ENCODE measurements at regions not wholly inside any gene's neighbourhood (a gene's known extent, or its start where the extent isn't known, plus 50 kb on each side); places are given as distances from the start of the nearest gene placed in this dataset.
"Not testable (repeated sequence)": the region's sequence is repeated elsewhere in the genome, so short reads cannot be mapped to it uniquely, and the experiment has no call there.

DNA sequence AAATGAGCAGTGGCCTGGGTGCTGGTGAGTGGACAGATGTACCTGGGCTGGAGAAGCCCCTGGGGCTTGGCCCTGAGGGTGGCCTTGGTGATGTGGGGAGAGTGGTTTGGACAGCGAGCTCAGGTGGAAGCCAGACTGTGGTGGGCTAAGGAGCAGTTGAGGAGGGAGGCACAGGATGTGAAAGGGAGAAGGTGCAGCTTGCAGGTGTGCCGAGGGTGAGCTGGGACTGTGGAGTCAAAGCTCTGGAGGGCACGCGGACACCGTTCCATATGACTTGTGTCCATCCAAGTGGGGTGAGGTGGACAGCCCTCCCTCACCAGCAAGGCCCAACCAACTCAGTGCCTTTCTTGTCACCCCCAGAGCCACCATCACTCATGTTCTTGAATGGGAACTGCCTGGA lies 170.8 kb upstream of the ZNF267 start:
- no peak for DNase-seq

DNA sequence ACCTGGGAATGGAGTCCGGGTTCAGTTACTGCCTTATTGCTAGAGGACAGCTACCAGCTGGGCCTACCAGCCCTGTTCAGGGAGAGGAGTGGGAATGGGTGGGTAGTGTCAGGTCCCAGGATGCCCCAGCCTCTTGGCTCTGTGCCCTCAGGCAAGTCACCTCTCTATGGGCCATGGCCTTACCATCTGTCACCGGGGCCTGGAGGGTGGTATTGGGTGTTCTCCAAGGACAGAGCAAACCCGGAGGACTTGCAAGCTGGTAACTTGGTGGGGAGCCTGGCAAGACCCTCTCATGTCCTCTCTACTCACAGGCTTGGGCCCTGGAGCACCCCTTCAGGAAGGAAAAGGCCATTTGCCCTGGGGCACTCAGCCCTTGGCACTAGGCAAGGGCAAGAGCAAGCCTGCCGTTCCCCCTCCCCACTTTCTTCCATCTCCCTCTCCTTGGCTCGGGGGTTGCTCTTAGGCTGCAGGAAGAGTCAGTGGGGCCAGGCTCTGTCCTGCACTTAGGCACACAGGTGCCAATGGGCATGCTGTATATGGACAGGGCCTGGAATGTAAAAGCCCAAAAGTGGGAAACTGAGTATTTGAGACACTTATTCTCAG lies 170.0 kb upstream of the ZNF267 start:
- DNase-seq: no peak

GRCh38 chr16:31704138-31704537 lies 169.5 kb upstream of the ZNF267 start:
- no peak for DNase-seq

- DNase-seq: no peak
These were observed 168.2 kb upstream of the ZNF267 start for GRCh38 chr16:31705371-31705770.

- DNase-seq: no peak
These were observed 167.3 kb upstream of the ZNF267 start for GRCh38 chr16:31706318-31706717.

- DNase-seq: no peak
These were observed 166.7 kb upstream of the ZNF267 start for GRCh38 chr16:31706925-31707324.

- no peak for DNase-seq
These were observed 165.8 kb upstream of the ZNF267 start for GRCh38 chr16:31707743-31708335.

DNA sequence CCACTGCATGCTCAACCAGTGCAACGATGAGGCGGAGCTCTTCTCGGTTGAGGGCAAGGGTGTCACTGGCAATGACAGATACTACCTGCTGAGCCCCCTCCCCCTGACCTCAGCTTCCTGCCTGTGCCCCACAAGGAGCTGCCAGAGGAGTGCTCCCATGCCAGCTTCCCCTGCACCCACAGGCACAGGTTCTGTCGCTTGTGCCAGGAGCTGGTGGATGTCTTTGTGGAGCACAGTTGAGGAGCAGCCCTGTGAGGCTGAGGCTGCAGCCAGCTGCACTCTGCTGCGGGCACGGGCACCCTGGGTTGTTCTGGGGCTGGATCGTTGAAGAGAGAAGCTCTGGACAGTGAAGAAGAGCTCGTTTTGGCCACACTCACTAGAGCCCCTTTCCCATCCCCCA lies 165.3 kb upstream of the ZNF267 start:
- no peak for DNase-seq

DNA sequence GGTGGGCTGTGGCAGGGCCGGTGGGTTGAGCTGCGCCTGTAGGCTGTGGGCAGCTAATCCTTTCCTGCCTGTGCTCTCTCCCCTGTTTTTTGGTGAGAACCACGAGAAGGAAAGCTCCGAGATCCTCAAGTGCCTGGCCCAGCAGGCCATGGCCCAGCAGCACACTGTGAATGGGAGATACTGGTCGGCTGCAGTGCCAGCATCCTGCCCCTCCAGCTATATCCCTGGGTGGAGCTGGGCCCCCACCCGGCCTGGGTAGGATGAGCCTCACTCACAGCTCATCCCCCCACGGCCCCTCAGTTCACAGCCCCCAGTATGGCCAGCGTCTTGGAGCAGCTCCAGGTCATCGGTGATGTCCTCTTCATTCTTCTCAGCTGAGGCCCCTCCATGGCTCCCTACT lies 164.4 kb upstream of the ZNF267 start:
- no peak for DNase-seq

DNA sequence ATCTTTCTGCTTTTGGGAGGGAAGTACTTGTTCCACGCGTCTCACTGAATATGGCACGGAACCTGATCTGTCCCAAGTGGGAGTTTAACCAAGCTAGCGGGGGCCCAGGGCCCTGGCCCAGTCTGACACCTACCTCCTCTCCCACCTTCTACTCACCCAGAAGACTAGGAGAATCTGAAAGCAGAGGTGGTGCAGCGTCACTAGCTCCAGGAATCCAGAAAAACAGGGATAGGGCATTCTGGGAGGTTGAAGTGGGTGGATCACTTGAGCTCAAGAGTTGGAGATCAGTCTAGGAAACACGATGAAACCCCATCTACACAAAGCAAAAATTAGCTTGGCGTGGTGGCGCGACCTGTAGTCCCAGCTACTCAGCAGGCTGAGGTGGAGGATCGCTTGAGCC lies 163.5 kb upstream of the ZNF267 start:
- no peak for DNase-seq

GRCh38 chr16:31710880-31711279 lies 162.7 kb upstream of the ZNF267 start:
- DNase-seq: no peak

- DNase-seq: no peak
These were observed 162.2 kb upstream of the ZNF267 start for GRCh38 chr16:31711344-31711845.

DNA sequence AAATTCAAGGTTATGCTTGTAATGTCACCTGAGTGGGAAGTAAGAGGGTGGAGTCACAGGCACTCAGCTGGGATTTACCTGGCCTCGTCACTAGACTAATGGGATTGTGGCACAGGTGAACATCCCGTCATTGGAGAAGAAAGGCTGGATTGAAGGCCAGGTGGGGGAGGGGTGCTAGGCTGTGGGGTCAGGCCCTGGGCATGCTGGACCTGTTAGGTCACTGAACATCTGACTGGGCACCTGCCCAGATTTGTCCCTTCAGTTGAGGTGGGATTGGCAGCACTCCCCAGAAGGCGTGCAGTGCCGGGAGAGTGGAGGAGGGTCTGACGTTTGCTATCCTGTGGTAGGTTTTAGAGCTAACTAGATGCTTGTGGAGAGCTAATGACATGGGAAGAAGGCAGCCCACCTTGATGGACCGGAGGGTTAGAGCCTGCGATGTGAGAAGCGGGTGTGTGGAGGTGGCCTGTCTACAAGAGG lies 161.5 kb upstream of the ZNF267 start:
- DNase-seq: no peak

GRCh38 chr16:31713071-31713944 lies 160.3 kb upstream of the ZNF267 start:
- peak; percentile 88 for DNase-seq

DNA sequence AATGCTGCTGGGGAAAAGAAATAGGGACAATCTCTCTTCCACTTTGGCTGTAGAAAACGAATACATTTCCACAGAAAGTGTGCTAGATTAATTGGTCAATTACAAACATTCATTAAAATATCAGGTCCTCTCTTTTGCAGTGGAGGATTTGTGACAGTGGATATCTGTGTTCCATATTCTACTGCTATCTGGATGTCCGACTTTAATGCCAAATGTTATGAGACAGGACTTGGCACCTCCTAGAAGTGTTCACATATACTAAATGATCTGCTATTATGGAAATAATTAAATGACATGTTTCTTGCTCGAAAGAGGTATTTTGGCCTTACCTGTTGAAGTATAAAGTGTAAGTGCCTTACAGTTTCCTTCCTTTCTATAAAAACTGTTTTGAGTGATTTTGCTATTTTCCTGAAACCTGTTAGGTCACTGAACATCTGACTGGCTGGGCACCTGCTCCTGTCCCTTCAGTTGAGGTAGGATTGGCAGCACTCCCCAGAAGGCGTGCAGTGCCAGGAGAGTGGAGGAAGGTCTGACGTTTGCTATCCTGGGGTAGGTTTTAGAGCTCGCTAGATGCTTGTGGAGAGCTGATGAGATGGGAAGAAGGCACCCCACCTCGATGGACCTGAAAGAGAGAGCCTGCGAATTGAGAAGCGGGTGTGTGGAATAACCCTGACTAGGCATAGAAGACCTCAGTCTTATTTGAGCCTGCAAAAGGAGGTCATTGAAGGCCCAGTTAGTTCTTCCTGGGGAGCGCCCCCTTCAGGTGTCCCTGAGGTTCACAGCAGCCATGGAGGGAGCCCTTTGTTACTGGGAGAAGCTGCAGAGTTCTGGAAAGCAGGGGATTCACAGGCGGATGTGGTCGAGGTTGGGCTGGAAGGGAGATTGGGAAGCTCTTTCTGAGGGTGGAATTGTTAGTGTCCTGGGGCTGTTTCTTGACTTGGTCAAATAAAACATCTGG lies 159.4 kb upstream of the ZNF267 start:
- DNase-seq: no peak

- no peak for DNase-seq
These were observed 158.6 kb upstream of the ZNF267 start for GRCh38 chr16:31714903-31715504.

DNA sequence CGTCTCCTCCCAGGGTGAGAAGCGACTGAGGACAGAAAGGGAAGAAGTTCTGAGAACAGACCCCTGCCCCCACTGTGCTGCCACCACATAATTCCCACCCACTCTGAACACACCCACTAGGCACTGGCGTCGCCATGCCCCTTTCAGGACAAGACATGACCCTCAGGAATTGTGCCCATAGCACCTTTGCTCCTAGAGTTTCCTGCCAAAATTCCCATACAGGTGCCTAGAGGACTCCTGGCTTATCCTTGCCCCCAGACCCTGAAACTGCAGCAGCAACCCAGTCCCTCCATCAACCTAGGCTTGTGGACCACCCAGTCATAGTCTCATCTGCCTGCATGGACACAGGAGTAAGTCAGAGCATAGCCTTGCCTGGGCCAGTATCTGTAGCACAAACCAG lies 157.7 kb upstream of the ZNF267 start:
- DNase-seq: no peak

- no peak for DNase-seq
These were observed 154.6 kb upstream of the ZNF267 start for GRCh38 chr16:31718998-31719397.

- no peak for DNase-seq
These were observed 146.1 kb upstream of the ZNF267 start for GRCh38 chr16:31727553-31727952.

DNA sequence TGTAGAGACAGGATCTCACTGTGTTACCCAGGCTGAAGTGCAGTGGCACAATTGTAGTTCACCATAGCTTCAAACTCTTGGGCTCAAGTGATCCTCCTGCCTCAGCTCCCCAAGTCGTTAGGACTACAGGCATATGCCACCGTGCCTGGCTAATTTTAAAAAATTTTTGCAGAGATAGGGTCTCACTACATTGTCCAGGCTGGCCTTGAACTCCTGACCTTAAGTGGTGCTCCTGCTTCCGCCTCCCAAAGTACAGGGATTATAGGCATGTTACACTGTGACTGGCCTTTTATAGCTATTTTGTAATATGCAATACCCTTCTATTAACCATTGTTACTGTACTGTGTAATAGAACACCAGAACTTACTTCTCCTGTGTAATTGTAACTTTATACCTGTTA lies 139.3 kb upstream of the ZNF267 start:
- DNase-seq: no peak

- DNase-seq: not testable (repeated sequence)
These were observed 128.5 kb upstream of the ZNF267 start for GRCh38 chr16:31745098-31745497.

DNA sequence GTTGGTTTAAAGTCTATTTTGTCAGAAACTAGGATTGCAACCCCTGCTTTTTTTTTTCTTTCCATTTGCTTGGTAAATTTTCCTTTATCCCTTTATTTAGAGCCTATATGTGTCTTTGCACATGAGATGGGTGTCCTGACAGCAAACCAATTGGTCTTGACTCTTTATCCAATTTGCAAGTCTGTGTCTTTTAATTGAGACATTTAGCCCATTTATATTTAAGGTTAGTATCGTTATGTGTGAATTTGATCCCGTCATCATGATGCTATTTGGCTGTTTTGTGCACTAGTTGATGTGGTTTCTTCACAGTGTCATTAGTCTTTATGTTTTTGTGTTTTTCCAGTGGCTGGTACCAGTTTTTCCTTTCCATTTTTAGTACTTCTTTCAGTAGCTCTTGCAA lies 127.7 kb upstream of the ZNF267 start:
- no peak for DNase-seq
